ENCODE measurements at regions not wholly inside any gene's neighbourhood (a gene's known extent, or its start where the extent isn't known, plus 50 kb on each side); places are given as distances from the start of the nearest gene placed in this dataset.

- no peak for DNase-seq
These were observed 123.9 kb upstream of the PHACTR1 start for GRCh38 chr6:12592634-12593033.

DNA sequence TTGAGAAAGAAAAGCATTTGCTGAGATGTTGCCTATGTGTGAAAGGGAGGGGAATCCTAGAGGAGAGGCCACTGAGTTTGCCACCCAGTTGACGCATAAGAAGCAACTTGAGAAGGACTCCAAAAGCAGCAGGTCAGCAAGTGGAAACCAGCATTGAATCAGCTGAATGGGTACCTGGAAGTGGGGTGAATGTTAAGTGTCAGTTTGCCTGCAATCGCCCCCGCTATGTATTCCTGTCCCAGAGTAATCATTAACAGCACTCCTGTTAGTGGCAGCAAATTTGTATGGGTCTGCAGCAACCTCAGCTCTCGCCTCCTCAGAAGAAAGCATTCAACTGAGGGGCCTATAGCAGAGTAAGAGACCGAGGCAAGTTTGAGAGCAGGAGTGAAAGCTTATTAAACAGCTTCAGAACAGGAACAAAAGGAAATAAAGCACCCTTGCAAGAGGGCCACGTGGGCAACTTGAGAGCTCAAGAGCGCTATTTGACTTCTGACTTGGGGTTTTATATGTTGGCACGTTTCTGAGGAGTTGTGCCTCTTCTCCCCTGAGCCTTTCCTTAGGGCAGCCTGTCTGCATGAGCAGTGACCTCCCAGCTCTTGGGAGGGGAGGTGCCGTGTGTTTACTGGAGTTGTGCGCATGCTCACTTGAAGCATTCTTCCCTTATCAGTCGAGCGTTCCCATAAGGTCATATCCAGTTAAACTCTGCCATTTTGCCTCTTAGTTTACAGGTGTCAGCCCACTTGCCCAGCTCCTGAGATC lies 122.6 kb upstream of the PHACTR1 start:
- DNase-seq: no peak

DNA sequence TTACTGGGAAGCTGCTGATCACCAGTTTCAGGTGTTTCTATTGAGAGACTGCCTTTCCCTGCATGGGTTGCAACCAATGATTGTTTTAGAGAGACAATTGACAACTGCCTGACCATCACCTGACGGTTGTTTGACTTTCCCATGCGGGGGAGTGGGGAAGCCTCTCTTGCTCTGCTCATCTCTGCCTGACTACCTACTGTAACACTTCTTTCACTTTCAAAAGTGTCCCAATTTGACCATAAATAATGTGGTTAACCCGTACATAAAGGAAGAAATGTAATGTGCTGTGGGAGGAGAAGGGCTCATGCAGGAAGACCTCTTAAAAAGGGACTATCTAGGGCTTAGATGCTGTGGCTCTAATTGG lies 122.1 kb upstream of the PHACTR1 start:
- no peak for DNase-seq

DNA sequence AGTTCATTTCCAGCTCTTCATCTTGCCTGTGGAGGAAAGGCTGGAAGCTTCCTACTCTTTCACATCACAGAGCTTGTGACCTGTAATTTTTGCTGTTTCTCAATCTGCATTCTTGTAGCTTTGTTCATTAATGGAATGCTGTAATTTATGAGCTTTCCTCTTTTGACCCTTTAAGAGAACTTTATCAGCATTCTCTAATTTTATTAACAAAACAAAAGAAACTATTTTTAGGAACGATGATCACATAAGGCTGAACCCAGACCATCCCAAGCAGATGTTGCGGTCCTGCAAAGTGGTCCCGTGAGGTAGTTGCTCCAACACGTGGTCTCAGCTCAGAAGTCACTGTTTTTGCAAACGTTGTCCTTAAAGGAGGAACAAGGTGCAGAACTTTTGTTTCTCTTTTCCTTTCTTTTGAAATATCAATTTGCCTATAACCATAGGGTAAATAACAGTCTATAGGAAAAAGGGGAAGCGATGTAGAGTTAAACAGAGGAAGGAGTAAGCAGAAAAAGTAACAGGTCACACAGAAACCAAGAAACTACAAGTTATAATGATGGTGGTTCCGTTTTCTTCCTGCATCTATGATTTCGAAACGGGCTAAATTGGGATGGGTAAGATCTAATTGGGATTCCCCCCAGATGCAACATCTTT lies 121.3 kb upstream of the PHACTR1 start:
- DNase-seq: peak; percentile 68 to 73

DNA sequence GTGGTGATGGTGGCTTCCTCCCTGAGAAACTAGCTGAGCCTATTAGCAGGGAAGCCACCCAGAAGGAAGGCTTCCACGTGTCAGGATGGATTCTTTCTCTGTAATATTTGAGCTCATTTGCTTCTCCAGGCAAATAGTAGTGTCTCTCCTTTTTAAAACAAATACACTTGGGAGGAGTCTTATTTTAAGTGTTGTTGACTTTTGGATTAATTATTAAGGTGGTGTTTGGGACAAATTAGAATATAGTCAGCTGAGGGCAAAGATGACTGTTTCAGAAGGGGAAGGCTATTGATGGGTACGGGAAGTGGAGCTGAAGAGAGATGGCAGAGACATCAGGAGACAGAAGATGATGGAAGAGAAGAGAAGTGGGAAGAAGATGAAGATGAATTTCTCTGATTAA lies 119.8 kb upstream of the PHACTR1 start:
- no peak for DNase-seq

DNA sequence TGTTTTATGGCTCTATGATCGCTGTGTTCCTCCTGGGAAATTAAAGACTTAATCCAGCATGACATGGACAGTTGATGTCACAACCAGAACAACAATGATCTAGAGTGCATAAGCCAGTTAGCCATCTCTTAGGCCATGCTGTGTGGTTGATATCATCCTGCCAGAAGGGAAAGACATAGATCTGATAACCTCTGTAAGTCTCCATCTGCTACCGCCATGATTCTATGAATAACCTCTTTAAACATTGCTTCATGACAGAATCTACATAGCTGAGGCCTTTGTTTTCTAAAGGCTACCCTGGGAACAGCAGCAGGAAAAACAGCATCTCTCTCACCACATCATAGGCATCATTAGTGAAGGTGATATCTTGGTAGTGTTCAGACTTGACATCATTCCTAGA lies 117.6 kb upstream of the PHACTR1 start:
- no peak for DNase-seq

DNA sequence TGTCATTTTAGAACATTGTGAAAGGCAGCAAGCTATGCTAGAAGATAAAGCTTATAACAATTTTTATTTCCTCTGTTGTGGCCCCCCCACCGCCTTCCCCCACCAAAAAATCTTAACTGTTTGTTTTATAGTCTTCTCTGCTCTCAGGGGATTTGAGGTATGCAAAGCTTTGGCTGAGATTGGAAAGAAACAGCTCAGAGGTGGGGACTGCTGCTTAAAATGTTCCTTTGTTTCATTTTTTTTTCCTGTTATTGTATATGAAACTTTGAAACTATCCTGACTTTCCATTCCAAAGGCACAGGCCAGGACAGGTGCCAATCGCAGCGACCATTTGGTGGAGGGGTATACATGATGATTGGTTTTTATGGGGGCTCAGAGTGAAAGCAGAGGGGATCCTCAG lies 114.7 kb upstream of the PHACTR1 start:
- no peak for DNase-seq

- no peak for DNase-seq
These were observed 114.2 kb upstream of the PHACTR1 start for GRCh38 chr6:12602342-12602741.

DNA sequence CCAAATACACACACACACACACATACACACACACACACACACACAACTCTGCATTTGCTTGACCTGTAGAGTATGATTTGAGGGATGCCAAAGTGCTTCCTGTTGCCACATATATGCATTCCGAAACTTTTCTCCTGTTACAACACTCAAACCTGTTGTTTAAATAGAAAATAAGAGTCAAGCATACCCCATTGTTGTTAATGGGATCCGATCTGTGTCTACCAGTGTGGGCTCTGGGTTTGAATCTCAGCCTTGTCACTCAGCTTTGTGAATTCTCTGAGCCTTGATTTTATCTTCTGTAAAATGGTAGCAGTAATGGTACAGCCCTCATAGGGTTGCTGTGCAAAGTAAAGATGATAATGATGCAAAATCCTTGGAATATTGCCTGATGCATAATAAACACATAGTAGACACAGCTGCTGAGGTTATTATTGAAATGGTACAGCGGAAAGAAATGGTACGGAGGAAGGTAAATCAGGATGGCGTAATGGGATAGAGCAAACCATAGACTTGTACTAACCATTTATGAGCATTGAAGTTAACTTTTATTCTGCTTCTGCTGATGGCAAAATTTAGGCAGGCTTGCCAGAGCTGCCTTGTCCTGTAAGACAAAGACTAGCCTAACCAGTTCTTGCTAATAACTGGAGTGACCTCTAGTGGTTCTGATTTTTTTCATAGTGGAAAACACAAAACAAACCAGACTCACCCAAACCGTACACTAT lies 113.5 kb upstream of the PHACTR1 start:
- DNase-seq: peak; percentile 26 to 34

DNA sequence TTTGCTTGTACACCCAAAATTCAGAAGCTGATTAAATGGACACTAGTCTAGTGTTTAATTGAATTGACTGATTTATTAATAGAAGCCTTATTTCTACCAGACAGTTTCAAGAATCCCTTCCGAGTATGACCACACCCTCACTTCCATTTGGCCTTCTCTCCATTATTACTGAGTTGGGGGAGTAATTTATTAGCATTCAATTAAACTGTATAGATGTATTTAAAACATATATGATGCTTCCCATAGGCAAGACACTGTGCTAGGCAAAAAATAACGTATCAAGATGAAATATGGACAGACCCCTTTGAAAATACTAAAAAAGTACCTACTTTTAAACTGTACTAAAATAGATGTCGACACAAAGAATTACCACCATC lies 112.9 kb upstream of the PHACTR1 start:
- DNase-seq: no peak

- DNase-seq: peak; percentile 64 to 73
These were observed 110.7 kb upstream of the PHACTR1 start for GRCh38 chr6:12605888-12606345.

DNA sequence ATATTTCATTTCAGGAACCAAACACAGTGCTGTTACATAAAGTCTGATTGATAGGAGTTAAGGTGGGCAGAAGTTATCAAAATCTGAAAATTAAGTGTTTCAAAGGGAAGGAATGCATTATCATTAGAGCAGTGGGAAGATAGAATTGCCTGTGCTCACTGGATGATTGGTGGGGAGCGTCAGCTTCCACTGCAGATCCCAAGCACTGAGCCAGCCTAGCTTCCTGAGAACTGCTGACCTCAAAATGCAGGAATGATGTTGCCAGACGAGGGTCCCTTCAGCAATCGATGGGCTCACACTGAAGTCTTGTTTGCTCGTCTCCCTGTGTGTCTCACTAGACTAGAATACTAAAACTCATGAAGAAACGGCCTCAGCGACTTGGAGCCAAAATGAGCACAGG lies 110.0 kb upstream of the PHACTR1 start:
- no peak for DNase-seq

DNA sequence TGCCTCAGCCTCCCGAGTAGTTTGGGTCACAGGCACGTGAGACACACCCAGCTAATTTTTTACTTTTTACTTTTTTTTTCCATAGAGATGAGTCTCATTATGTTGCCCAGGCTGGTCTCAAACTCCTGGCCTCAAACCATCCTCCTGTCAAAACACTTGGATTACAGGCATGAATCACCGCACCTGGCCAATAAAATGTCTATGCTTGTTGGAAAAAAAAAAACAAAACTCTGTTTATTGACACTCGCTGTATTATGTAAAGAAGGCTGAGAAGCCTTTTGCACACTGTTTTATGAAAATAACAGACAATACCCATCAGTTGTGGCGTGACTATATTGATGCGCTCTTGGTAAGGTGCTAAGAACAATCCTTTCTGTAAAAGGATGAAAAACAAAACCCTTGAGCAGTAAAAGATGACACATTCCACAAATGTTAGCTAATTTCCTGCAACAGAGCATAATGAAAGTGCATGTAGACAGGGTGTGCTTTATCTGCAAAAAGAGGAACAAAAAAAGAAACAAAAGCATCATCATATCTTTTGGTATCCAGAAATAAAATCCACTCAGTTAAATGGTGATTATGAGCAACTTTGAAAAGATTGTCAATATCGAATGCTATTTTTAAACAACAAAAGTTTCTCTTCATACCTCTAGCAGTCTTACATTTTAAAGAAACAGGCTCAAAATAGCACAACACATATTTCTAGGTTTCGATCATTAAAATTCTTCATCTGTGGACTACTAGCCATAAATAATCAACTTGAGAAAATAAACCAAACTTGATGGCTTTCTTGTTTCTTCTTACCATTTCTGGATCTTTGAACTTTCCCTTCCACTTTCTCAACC lies 108.3 kb upstream of the PHACTR1 start:
- peak; percentile 40 to 67 for DNase-seq

- no peak for DNase-seq
These were observed 107.7 kb upstream of the PHACTR1 start for GRCh38 chr6:12608874-12609273.

DNA sequence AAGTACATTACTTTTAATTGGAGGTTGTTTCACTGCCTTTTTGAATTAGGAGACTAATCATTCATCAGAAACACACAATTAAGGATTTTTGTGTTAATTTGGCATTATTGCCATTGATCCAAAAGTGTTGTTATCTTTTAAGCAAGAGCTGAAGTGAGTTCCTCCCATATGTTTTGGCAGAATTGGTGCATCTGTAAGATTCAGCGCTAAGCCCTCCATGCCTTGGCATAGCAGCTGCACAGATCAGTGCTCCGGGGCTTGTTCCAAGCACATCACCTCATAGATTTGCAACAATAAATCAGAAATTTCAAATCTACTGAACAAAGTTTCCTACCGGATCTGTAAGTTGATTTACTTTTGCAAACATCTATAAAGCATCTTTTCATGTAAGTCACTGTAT lies 106.8 kb upstream of the PHACTR1 start:
- no peak for DNase-seq

GRCh38 chr6:12610862-12611261 lies 105.7 kb upstream of the PHACTR1 start:
- DNase-seq: no peak

GRCh38 chr6:12613811-12614210 lies 102.8 kb upstream of the PHACTR1 start:
- DNase-seq: peak; percentile 47 to 48

- DNase-seq: peak in 1 of 2 donors; percentile 39
These were observed 102.1 kb upstream of the PHACTR1 start for GRCh38 chr6:12614456-12614855.

- DNase-seq: no peak
These were observed 98.3 kb upstream of the PHACTR1 start for GRCh38 chr6:12618296-12618695.

DNA sequence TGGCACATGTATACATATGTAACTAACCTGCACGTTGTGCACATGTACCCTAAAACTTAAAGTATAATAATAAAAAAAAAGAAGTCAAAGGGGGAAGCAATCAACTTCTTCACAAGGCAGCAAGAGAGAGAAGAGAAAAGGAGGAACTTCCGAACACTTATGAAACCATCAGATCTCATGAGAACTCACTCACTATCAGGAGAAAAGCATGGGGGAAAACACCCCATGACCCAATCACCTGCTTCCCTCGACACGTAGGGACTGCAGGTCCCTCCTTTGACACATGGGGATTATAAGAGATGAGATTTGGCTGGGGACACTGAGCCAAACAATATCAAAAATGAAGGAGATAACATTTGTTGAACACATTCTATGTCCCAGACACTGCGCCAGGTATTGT lies 94.8 kb upstream of the PHACTR1 start:
- DNase-seq: peak; percentile 80 to 86

DNA sequence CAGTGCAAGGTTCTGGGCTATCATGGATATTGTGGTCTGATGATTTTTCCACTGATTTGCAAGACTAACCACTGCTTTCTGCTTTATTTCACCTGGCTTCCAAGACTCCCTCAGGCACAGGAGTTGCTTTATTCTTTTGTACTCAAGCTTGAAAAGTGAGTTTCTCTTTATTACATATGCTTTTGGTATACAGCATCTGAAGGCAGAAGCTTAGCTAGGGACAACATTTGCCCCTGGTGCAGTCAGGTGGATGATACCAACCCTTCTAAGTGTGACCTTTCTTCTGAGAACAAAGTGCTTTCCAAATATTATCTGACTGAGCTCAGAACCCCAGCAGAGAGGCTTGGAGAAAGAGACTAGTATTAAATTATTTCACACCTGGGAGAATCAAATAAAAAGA lies 94.0 kb upstream of the PHACTR1 start:
- no peak for DNase-seq

GRCh38 chr6:12624142-12624837 lies 92.3 kb upstream of the PHACTR1 start:
- DNase-seq: no peak
